ENCODE measurements at regions not wholly inside any gene's neighbourhood (a gene's known extent, or its start where the extent isn't known, plus 50 kb on each side); places are given as distances from the start of the nearest gene placed in this dataset.
"Not testable (repeated sequence)": the region's sequence is repeated elsewhere in the genome, so short reads cannot be mapped to it uniquely, and the experiment has no call there.

DNA sequence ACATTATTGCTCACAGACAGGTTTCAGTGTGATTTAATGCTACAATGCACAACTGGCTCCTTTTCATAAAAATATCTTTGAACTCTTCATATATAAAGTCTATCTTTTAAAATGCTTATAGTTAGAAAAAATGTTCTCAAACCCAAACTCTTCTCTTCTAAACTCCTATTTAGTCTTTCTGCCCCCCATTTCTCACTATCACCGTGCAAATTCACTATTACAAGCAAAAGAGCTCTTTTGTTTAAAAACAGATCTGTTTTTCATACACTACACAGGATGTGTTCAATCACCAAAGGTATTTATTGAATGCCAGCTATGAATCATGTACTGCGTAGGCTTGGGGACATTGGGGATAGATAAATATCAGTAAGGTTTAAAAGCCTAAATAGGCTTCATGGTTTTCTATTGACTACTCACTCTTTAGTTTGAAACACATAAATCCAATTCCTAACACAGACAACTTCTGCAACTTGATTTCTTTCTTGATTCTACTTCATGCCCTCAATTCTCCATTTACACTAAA lies 692.3 kb downstream of the C12orf50 start:
- DNase-seq (ENCODE audit: low read depth, low spot score) = no peak

DNA sequence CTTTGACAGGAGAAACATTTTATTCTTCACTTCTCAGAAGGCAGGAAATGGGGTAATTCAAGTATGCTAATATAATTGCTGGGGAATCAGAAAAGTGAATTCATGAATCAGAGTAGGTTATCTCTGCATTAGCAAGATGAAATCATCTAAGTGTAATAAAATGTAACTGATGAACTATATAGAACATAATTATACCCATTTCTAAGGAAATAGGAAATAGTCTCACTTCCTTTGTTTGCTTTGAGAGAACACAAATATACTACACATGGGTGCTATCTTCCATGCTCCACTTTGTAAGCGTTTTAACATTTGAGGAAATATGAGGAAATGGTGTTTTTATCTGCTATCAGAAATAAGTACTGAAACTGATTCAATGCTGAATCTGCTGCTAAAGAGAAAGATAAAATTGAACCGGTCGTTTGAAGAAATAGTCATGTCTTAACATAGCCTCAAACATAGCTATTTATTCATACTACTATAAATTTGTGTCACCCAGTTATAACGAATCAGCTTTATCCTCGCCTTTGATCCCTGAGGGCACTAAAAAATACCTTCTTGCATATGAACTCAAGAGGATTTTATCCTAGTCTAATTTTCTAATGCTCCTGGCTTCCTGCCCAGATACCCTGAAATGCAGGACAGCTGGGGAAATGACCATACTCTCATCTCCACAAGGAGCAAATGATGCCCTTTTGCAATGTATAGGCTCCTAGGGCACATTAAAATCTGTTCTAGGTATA lies 696.0 kb downstream of the C12orf50 start:
- DNase-seq (ENCODE audit: low read depth, low spot score) = no peak

DNA sequence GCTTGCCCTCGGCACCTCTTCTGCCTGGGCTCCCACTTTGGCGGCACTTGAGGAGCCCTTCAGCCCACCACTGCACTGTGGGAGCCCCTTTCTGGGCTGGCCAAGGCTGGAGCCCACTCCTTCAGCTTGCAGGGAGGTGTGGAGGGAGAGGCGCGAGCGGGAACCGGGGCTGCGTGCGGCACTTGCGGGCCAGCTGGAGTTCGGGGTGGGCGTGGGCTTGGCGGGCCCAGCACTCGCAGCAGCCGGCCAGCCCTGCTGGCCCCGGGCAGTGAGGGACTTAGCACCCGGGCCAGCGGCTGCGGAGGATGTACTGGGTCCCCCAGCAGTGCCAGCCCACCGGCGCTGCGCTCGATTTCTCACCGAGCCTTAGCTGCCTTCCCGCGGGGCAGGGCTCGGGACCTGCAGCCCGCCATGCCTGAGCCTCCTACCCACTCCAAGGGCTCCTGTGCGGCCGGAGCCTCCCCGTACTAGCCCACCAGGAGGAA lies 699.1 kb downstream of the C12orf50 start:
- not testable (repeated sequence) for DNase-seq (ENCODE audit: low read depth, low spot score)

DNA sequence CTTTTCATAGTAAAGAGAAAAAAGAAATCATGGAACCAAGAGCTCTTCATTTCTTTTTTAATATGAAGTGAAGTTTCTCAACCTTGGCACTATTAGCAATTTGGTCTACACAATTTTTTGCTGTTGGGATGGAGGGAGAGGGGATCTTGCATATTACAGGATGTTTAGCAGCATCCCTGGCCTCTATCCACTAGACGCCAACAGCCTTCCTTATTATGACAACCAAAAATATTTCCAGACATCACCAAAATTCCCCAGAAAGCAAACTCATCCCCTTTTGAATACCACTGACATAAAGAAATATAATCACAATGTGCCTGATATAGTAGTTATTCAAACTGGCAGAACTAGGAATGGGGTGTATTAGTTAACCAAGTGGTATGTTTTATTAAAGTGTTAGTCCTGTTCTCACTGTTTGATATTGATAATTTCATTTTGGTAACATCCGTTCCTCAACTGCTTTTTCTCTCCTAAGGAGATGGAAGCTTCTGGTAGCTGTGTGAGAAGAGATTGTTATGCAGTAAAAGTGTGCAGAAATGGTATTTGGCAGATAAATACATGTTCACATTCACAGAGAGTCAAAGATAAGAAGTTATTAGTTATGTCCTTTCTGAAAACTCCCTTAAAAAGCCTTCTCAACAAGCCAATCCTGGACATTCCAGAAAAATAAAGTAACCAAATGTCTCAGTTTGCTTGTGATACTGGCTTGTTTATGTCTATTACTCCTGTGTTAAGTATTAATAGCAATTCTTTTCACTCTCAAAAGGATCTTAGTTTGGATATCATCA lies 699.9 kb downstream of the C12orf50 start:
- DNase-seq (ENCODE audit: low read depth, low spot score) = no peak

DNA sequence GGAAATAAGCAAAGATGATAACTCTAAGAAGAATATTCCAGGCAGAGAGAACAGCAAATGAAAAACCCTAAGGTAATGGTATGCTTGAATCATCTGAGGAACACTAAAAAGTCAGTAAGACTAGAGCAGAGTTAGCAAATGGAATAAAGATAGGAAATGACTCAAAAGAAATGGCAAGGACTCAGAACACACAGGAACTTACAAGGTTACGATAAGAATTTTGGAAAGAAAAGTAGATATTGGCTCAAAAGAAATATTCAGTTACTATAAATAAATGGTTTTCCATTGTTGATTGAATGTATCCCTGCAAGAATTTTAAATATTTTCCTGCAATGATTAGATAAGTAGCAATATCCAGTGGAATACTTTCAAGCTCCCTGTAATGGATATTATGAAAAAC lies 705.8 kb downstream of the C12orf50 start:
- no peak for DNase-seq (ENCODE audit: low read depth, low spot score)

DNA sequence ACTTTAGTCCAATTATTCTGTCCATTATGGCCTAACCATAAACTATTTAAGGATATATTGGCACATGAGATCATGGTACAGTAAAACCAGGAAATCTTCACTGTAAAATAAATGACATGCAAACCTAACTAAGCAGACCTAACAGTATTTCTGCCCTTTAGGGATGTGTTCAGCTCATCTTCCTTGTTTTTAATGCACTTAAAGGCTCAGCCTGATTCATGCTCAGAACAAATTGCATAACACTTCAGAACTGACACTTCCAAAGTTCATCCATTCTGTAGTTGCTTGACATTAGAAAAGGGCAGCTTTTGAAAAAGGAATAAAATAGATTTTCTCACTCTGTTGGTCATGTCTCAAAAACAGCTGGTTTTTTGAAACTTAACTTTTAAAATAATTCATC lies 708.5 kb downstream of the C12orf50 start:
- no peak for DNase-seq (ENCODE audit: low read depth, low spot score)

DNA sequence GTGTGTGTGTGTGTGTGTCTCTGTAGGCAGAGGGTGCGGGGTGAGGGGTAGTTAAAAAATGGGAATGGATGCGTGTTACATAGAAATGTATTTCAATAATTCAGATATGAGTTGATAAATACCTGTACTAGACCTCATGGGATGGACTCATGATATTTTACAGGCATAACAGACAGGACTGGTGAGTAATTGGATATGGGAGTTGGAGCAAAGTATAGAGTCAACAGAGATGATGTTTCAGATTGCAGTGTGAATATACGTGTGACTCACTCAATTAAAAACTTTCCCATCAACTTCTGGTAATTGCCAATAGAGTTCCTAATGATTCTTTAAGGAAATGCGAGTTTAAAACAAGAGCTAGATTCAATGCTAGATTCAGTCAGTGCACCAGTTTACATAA lies 711.9 kb downstream of the C12orf50 start:
- no peak for DNase-seq (ENCODE audit: low read depth, low spot score)

DNA sequence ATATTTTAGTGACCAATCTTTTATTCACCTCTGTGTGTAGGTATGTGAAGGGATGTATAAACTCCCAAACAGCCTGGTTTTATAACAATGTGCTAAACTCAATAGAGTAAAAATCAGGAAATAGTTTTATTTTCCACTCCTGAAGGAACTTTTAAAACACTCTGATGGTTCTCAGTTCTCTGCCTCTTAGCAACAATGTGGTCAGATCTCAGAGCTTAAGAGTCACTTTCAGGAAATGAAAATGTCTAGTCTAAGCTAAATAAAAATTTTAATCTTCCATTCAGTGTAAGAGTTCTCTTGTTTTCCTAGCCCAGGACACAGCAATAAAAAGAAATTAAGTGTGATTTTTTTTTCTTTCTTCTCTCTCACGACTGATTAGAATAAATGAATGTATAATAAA lies 718.0 kb downstream of the C12orf50 start:
- DNase-seq (ENCODE audit: low read depth, low spot score) = no peak

DNA sequence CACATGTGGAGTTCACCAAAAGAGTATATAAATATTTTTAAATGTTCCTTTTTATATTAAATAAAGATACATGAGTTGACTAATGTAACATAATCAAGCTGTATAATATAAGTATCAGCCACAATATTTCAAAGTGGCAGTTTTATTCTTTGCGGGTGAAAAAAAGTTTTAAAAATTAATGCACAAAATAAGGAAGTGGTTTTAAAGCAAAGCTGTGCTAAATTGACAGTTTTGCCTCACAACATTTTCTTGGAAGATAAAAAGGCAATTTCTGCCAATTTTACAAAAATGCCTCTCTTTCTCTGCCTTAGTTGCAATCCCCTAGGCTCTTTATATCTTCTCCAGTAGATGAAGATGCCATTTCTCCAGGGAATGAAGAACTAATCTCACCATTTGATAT lies 719.1 kb downstream of the C12orf50 start:
- DNase-seq (ENCODE audit: low read depth, low spot score) = no peak

DNA sequence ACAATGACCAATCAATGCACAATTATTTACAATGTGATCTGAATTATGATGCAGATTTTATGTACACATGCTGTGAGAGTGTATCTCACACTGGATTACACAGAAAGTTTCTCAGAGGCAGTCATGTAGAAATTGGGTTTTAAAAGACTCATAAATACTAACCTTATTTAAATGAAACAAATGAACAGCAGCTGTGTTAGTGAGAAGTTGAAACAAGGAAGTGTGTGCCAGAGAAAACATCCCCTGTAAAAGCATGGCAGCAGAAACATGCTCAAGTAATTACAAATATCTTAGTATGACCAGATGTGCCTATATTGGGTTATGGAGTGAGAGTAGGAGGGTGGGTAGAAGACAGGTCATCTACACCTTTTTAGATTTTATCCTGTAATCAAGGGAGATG lies 723.7 kb downstream of the C12orf50 start:
- no peak for DNase-seq (ENCODE audit: low read depth, low spot score)

DNA sequence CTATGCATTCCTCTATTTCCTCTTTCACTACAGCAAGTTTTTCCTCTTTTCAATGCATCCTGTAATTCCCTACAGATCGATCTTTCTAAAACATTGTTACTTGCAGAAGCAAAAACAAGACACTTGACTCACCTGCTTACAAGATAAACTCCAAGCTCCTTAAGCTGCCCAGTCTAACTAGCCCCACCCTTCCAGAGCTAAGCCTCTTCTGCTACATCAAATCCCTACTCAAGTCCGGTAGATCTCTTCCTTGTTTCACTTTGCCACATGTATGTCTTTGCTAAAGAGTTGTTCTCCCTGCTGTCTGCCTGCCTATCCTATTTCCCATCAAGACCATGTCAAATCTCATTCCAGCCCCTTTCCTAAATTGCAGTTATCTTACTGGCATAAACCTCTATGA lies 724.8 kb downstream of the C12orf50 start:
- no peak for DNase-seq (ENCODE audit: low read depth, low spot score)

DNA sequence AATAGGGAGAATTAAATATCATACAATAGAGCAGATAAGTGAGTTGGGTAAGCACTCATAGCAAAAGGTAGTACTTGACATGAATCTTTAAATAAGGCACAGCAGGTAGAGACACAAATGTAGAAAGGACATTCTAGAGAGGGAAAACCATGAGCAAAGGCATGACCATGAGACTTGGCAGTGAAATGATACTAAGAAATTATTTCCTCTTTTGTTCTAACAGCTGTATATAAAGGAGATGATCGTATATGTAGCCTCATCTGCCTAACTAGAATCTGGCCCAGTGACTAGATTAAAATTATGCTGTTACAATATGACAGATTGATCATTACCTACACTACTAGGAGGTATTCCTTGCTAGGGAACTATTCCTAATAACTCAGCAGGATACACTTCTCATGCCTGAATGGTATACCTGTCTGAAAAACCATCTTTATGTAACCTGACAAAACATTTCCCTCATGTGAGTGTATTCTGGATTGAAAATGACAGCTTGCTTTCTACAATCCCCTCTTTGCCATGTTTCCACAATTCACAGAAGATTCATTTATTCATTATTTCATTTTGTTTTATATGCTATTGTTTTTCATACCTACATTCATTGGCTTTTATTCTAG lies 725.7 kb downstream of the C12orf50 start:
- no peak for DNase-seq (ENCODE audit: low read depth, low spot score)

DNA sequence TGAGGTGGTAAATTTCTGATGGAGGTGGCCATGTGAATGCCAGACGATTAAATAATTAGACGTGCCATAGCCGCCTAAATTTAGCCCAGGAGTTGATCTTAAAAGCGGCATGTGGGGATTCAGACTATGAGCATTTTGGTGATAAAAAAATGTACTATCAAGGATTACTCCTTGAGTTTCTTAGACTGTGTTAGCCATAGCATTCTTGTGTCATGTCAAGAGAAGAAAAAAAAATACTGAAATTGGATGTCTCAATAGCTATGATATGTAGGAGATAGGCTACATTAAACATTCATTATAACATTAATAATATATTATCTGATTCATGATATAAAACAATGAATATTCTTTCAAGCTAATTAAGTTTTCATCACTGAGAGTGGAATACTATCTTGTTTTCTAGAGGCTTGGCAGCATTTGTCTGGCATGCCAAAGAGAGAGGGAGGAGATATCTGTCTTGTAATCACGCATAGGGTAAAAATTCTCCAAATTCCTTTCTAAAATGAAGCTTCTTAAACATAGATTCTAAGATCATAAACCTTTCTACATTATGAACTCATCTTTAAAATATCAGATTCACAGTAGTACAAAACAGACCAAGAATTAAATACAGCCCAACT lies 727.0 kb downstream of the C12orf50 start:
- DNase-seq (ENCODE audit: low read depth, low spot score) = no peak

DNA sequence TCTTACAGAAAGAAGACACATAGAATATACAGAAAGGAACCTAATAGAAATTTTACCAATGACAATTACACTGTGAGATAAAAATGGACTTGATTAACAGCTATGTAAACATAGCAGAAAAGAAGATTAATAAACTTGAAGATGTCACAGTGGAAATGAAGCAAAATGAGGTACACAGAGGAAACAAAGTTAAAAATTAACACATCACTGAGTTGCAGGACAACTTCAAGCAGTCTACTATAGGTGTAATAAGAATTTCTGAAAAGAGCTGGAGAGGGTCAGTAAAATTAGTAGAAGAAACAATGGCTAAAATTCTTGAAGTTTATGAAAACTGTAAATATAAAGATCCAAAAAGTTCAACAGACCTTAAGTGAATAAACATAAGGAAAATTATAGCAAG lies 738.7 kb downstream of the C12orf50 start:
- DNase-seq (ENCODE audit: low read depth, low spot score) = no peak

DNA sequence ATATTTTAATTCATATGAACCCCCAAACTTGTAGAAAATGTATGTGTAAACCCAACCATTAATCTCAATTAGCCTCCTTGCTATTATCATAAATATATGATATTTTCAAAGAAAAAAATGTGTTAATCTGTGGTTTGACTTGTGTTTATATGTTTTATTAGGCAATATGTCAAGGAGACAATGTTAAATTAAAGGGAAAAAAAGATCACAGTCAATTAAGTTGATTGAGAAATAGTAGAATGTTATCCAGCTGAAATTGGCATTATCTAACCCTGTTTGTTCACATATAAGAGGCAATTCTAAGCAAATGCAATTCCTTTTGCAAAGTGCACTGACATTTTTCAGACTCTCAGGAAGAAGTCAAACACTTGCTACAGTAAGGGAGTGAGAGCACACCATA lies 745.3 kb downstream of the C12orf50 start:
- DNase-seq (ENCODE audit: low read depth, low spot score) = no peak

DNA sequence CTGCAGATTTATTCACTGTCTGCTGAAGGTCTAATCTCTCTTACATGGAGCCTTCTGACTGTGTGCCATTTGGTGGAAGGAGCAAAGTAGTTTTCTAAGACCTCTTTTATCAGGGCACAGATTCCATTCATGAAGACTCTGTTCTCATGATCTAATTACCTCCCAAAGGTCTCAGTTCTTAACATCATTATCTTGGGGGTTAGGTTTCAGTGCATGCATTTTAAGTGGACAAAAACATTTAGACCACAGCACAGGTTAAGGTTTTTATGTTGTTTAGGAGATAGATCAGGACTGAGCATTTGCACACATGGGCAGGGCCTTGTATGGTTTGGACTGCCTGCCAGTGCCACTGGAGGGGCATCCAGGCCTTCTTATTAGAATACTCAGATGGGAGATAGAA lies 746.1 kb downstream of the C12orf50 start:
- DNase-seq (ENCODE audit: low read depth, low spot score) = no peak

DNA sequence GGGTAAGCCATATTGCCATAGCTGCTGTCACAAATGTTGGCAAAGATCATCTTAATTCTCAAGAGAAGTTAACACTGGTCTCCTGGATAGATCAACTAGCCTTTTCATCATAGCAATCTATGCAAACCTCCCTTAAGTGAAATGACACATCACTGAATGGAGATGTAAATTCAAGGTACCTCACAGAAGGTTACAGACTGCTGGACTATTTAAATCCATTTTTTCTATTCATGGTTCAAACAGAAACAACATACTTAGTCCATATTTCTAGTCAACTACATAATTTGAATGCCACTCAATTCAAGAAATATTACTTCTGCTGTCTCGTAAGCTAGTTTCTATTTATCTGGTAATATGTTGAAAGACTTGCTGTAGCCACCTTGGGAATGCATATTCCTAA lies 748.3 kb downstream of the C12orf50 start:
- no peak for DNase-seq (ENCODE audit: low read depth, low spot score)

DNA sequence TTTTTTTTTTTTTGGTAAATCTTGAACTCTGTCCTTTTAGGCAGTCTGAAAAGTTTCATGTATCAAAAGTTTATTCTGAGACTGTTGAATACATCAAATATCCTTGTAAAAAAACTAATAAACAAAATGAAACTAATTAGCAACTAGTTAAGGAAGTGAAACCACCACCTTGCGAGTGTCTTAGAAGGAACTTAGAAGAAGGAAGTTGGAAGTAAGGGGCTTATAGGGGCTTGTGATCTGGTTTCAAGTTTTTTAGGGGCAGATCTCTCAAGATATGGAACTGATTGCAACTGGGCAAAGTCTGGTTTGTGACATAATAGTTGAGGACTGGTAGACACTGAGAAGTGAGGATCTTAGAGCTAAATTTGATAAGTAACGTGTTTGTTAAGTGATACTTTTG lies 748.8 kb downstream of the C12orf50 start:
- no peak for DNase-seq (ENCODE audit: low read depth, low spot score)

DNA sequence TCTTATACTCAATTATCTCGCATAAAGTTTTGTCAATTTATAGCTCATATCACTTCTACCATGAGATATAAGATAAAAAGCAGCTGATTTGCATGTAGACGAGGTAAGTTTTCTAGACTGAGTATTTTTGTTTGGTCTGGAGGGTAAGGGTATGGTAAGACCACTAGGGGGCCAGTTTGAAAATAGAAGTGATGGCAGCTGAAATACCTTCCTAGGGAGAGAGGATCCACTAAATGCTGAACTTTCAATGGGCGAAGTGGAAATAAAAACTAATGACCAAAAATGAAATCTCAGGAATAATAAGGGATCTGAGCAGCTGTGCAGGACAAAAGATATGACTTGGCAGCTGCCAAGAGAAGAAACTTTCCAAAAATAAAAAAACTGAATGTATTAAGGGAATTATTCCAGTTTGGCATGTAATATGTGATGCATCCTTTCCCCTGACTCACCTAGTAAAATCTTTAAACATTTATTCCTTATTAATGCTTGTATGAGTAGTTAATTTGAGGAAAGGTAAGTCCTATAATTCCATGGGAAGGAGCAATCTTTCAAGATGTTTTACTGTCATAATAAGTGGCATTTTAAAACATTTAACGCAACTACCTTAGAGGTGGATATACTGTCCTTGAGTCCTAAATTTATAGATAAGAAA lies 754.5 kb downstream of the C12orf50 start:
- no peak for DNase-seq (ENCODE audit: low read depth, low spot score)

DNA sequence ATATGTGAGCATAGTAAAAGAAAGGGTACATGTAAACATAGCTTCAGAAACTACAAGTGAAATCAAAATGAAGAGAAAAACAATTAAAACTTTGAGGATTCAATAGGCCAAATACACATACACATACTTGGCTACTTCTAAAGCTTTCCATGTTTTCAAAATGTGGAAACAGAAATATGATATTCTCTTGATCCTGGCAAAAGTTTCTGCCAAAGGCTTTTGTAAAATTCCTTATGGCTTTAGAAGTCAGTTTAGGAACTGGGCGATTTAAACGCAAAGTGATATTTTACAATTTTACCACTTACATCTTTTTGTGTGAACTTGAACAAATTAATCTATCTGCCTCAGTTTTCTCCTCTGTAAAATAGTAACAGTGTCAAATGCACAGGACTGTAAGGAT lies 756.4 kb downstream of the C12orf50 start:
- DNase-seq (ENCODE audit: low read depth, low spot score) = no peak

DNA sequence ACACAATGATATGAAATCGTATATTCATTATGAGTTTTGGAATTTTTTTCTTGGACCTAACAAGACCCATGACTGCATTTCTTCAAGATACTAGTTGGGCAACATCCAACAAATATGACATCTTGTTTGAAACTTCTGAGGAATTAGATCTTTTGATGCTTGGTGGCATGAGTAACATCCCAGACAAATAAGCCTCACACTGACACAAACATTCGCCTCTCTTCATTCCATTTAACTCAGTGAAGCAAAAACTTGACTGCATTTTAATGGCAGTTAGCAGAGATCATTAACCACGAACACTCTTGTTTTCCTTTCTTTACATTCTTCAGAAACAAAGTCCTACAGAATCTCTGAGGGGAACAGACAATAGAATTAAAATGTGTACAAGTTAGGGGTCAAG lies 758.3 kb downstream of the C12orf50 start:
- DNase-seq (ENCODE audit: low read depth, low spot score) = no peak

DNA sequence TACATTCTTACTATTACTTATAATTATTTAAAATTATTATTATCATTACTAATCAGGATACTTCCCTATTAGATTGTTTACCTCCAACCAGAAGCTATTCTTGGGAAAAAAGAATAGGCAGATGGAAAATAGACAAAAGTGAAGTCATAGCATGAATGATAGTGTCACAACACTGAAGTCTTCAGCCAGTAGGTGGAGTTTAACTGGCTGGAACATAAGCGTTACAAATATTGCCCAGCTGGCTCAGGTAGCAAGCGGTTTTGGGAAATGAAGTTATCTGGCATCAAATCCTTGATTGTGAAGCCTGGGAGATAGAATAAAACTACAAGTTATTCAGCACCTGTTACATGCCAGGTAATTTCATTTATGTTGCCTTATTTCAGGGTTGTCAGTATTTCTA lies 762.9 kb downstream of the C12orf50 start:
- DNase-seq (ENCODE audit: low read depth, low spot score) = no peak
